HepG2 (cell line): ENCODE measurements at regions not wholly inside any gene's neighbourhood (a gene's known extent, or its start where the extent isn't known, plus 50 kb on each side); places are given as distances from the start of the nearest gene placed in this dataset.

Experiments used
- ATAC-seq: fragments of 200-7000 bp; cut with Tn5 transposase; 3 replicates; pipeline ENCODE4 v1.9.1; 2020; ENCODE audit warnings: mild to moderate bottlenecking, moderate library complexity
- BruUV-seq: library from RNA; stranded (reverse); fragments of 400-500 nt; replicated peaks from 2 replicates; lab custom pipeline; 2021; lab: Mats Ljungman, UMichigan
- CTCF ChIA-PET: fragments of 300-600 bp; formaldehyde crosslinking; extraction: SDS; loops from one replicate; lab custom pipeline; 2021; ENCODE audit warnings: low total read pairs, inconsistent platforms, low intra/inter-chr PET ratio; lab: Yijun Ruan, JAX
- POLR2A ChIA-PET: fragments of 350-600 bp; sonication (Branson Sonifier 250); formaldehyde crosslinking; loops from one replicate; lab custom pipeline; 2020; ENCODE audit warnings: antibody characterized with exemption, inconsistent platforms; lab: Yijun Ruan, JAX
- DNase-seq: peaks from one replicate; pipeline ENCODE4 v3.0.0-alpha.2; 2015; ENCODE audit warnings: low spot score
- FAIRE-seq: peaks from 3 replicates; lab custom pipeline; 2011; peaks lifted over from hg19 to GRCh38; lab: Jason Lieb, UNC
- H2AFZ ChIP-seq: one replicate; pipeline ENCODE4 v1.6.1; 2011; ENCODE audit warnings: low read length, inconsistent platforms
- H3K27ac ChIP-seq: fragments of 300-600 bp; 3 replicates; pipeline ENCODE4 v1.8.0; 2011; ENCODE audit warnings: mixed run types, mild to moderate bottlenecking, mixed read lengths, low read length, inconsistent platforms; ENCODE audit not compliant: insufficient read depth; ENCODE audit errors: extremely low read length
- H3K27me3 ChIP-seq, 2 experiments: fragments of 200-600 bp in 1 of 2; 2 replicates in 1 of 2; 3 replicates in 1 of 2; pipeline versions ENCODE4 v1.6.0 to v1.8.0; 2011; ENCODE audit warnings: low read length in 2 of 2, mild to moderate bottlenecking in 2 of 2, moderate library complexity in 2 of 2, inconsistent platforms in 1 of 2; ENCODE audit not compliant: insufficient read depth in 2 of 2, control insufficient read depth in 1 of 2
- H3K36me3 ChIP-seq, 2 experiments: fragments of 200-600 bp in 1 of 2; replicated peaks in 1 of 2; 2 replicates in 1 of 2; 3 replicates in 1 of 2; pipeline versions ENCODE4 v1.5.1 to v1.8.0; 2011; ENCODE audit warnings: low read length in 2 of 2, inconsistent platforms in 1 of 2; ENCODE audit not compliant: insufficient read depth in 2 of 2, control insufficient read depth in 1 of 2
- H3K4me1 ChIP-seq: 2 replicates; pipeline ENCODE4 v1.5.1; 2012; ENCODE audit warnings: low read length, inconsistent platforms; ENCODE audit not compliant: insufficient read depth
- H3K4me2 ChIP-seq: 2 replicates; pipeline ENCODE4 v1.6.0; 2011; ENCODE audit warnings: low read depth, low read length, inconsistent platforms
- H3K4me3 ChIP-seq, 3 experiments: fragments of 200-600 bp in 1 of 3; sonication (generic), shearing (Covaris generic) in 1 of 3; replicated peaks in 1 of 3; 2 replicates each; pipeline ENCODE4 v1.5.1; 2011 to 2016; ENCODE audit warnings: low read length in 3 of 3, inconsistent platforms in 2 of 3, low read depth in 2 of 3, mild to moderate bottlenecking in 2 of 3, control low read depth in 1 of 3, mixed read lengths in 1 of 3; ENCODE audit not compliant: insufficient read depth in 1 of 3
- H3K79me2 ChIP-seq: one replicate; pipeline ENCODE4 v1.6.1; 2011; ENCODE audit warnings: low read length, inconsistent platforms; ENCODE audit not compliant: insufficient read depth
- H3K9ac ChIP-seq: 2 replicates; pipeline ENCODE4 v1.6.0; 2011; ENCODE audit warnings: mild to moderate bottlenecking, low read depth, low read length, inconsistent platforms; ENCODE audit not compliant: insufficient read depth
- H3K9me3 ChIP-seq: 2 replicates; pipeline ENCODE4 v1.5.1; 2012; ENCODE audit warnings: mild to moderate bottlenecking, low read length
- H4K20me1 ChIP-seq: 2 replicates; pipeline ENCODE4 v1.6.0; 2011; ENCODE audit warnings: inconsistent platforms, mild to moderate bottlenecking, low read length, moderate library complexity; ENCODE audit not compliant: insufficient read depth
- AKNA ChIP-seq: sonication (generic); formaldehyde crosslinking; IDR thresholded peaks from 2 replicates; pipeline ENCODE4 v1.4.0; 2020; ENCODE audit warnings: missing genetic modification reagents, borderline replicate concordance
- FOXC1 ChIP-seq: sonication (generic); formaldehyde crosslinking; IDR thresholded peaks from 2 replicates; pipeline ENCODE4 v1.8.0; 2022; ENCODE audit warnings: mild to moderate bottlenecking, missing genetic modification reagents, borderline replicate concordance
- HNRNPK ChIP-seq: fragments of 200-400 bp; formaldehyde crosslinking; IDR thresholded peaks from 2 replicates; pipeline ENCODE4 v1.6.1; 2018; ENCODE audit warnings: low read length, low read depth, moderate library complexity, mild to moderate bottlenecking; ENCODE audit not compliant: poor library complexity, severe bottlenecking
- NCOA2 ChIP-seq: sonication (generic); formaldehyde crosslinking; IDR thresholded peaks from 2 replicates; pipeline ENCODE4 v1.8.0; 2022; ENCODE audit warnings: inconsistent platforms
- RFX1 ChIP-seq: fragments of 450-650 bp; IDR thresholded peaks from 2 replicates; pipeline ENCODE4 v1.6.1; 2017
- SOX6 ChIP-seq, 2 experiments: fragments of 450-650 bp in 1 of 2; sonication (generic) in 1 of 2; formaldehyde crosslinking in 1 of 2; IDR thresholded peaks; 2 replicates each; pipeline versions ENCODE4 v1.4.0 to v1.6.1; 2017 to 2020; ENCODE audit warnings: antibody characterized with exemption in 1 of 2, mild to moderate bottlenecking in 1 of 2, missing genetic modification reagents in 1 of 2
- SP2 ChIP-seq: sonication (generic); formaldehyde crosslinking; IDR thresholded peaks from 2 replicates; pipeline ENCODE4 v1.5.1; 2020; ENCODE audit warnings: mild to moderate bottlenecking, missing genetic modification reagents
- SPEN ChIP-seq: sonication (generic); formaldehyde crosslinking; IDR thresholded peaks from 2 replicates; pipeline ENCODE4 v1.5.1; 2020; ENCODE audit warnings: low read depth, mild to moderate bottlenecking, missing genetic modification reagents
- TEAD3 ChIP-seq: optimal IDR thresholded peaks from 2 replicates; pipeline ENCODE3; 2016; ENCODE audit warnings: borderline replicate concordance
- TSC22D2 ChIP-seq: sonication (generic); formaldehyde crosslinking; IDR thresholded peaks from 2 replicates; pipeline ENCODE4 v1.5.1; 2020; ENCODE audit warnings: missing genetic modification reagents, mild to moderate bottlenecking, borderline replicate concordance
- ZBTB14 ChIP-seq: sonication (generic); formaldehyde crosslinking; IDR thresholded peaks from 2 replicates; pipeline ENCODE4 v1.4.0; 2020; ENCODE audit warnings: missing genetic modification reagents
- ZNF460 ChIP-seq: sonication (generic); formaldehyde crosslinking; IDR thresholded peaks from 2 replicates; pipeline ENCODE4 v1.5.1; 2020; ENCODE audit warnings: missing genetic modification reagents, mild to moderate bottlenecking, borderline replicate concordance
- ZNF883 ChIP-seq: sonication (generic); formaldehyde crosslinking; IDR thresholded peaks from 2 replicates; pipeline ENCODE4 v1.5.1; 2020; ENCODE audit warnings: mild to moderate bottlenecking, missing genetic modification reagents; ENCODE audit errors: not compliant biosample characterization
- ZSCAN20 ChIP-seq: sonication (generic); formaldehyde crosslinking; IDR thresholded peaks from 2 replicates; pipeline ENCODE4 v1.4.0; 2020; ENCODE audit warnings: missing genetic modification reagents, mild to moderate bottlenecking, borderline replicate concordance
- WGBS: methylation state at CpG from one replicate; pipeline ENCODE4 v1.1.6; 2017; ENCODE audit warnings: low lambda C conversion rate; 5-methylcytosine and 5-hydroxymethylcytosine counted together
- in situ Hi-C: cut with HindIII; loops from 2 replicates; pipeline ENCODE4 v1.10.0; 2017; ENCODE audit warnings: low pct_unique_long_range_greater_than_20kb; ENCODE audit not compliant: extremely low pct_ligation_motif_present
- intact Hi-C: fragments of 100-400 bp; cut with micrococcal nuclease; formaldehyde crosslinking; loops from one replicate; pipeline ENCODE4 v1.10.0; 2022; ENCODE audit not compliant: unreplicated experiment

- POLR2A ChIA-PET: no interaction called here
These were observed 133.3 kb downstream of the MPP7 start for GRCh38 chr10:28169525-28169924.

More at GRCh38 chr10:28169525-28169924, 133.3 kb downstream of the MPP7 start:
- Histone ChIP-seq H3K4me2 (no peak overlapping the region), H3K79me2 (no peaks in the 10 kb centered on the region), H3K27ac (no peak overlapping the region), H3K9me3 (no peaks in the 10 kb centered on the region), H4K20me1 (no peaks in the 10 kb centered on the region), H3K9ac (no peak overlapping the region), H3K4me1 (no peaks in the 10 kb centered on the region)
- CTCF ChIA-PET: no interaction called here
- no peak for DNase-seq
- WGBS: 91% methylated on average over 2 of the region's 2 CpGs
- TF ChIP-seq NCOA2 (CRISPR knock-in tag): no peak
- no peak for TF ChIP-seq SP2
- no peak for TF ChIP-seq TSC22D2
- no peak for TF ChIP-seq ZBTB14 (CRISPR knock-in tag)
- TF ChIP-seq ZSCAN20: no peak
- TF ChIP-seq SPEN: no peak
- TF ChIP-seq RFX1: no peak
- TF ChIP-seq FOXC1 (CRISPR knock-in tag): no peak
- no peak for TF ChIP-seq ZNF883 (CRISPR knock-in tag)
- TF ChIP-seq ZNF460 (CRISPR knock-in tag): no peak
- no peak for TF ChIP-seq AKNA (CRISPR knock-in tag)
- TF ChIP-seq HNRNPK: no peak
- no peak for TF ChIP-seq TEAD3 (CRISPR knock-in tag)
- TF ChIP-seq SOX6 (IDR thresholded peaks at IDR 0.05): no peak
- no peak for TF ChIP-seq SOX6 (CRISPR knock-in tag; IDR thresholded peaks at IDR 0.05)
- TF ChIP-seq, all 625 proteins: peak for 0
- no peak for ATAC-seq
- intact Hi-C loops: no loop called here
- no peak overlapping the region for H2AFZ ChIP-seq
- in situ Hi-C loops: no loop called here
- H3K36me3 ChIP-seq: no peaks in the 10 kb centered on the region
- H3K27me3 ChIP-seq: no peaks in the 10 kb centered on the region; a peak in 1 of 5 replicates
- no peak for FAIRE-seq
- no peak overlapping the region for H3K4me3 ChIP-seq
- BruUV-seq: no TSS peak
